ENCODE measurements at regions not wholly inside any gene's neighbourhood (a gene's known extent, or its start where the extent isn't known, plus 50 kb on each side); places are given as distances from the start of the nearest gene placed in this dataset.

GRCh38 chr10:84820596-84820995 lies 492.2 kb downstream of the CCSER2 start (continued):
- TF ChIP-seq ZNF462 (CRISPR knock-in tag; IDR thresholded peaks at IDR 0.05) = no peak
- TF ChIP-seq POLR2AphosphoS5 (IDR thresholded peaks at IDR 0.05; ENCODE audit: low read depth) = no peak
- no peak for TF ChIP-seq EZH2phosphoT487 (IDR thresholded peaks at IDR 0.05; ENCODE audit: unreplicated experiment)
- TF ChIP-seq CREB1 (CRISPR knock-in tag; IDR thresholded peaks at IDR 0.05; ENCODE audit: low read depth) = no peak
- no peak for TF ChIP-seq ZNF114 (CRISPR knock-in tag; IDR thresholded peaks at IDR 0.05)

GRCh38 chr10:84822931-84823630 lies 494.7 kb downstream of the CCSER2 start:
- no peak overlapping the region for H3K27ac ChIP-seq (ENCODE audit: low read depth)
- H3K27me3 ChIP-seq (ENCODE audit: insufficient read depth) = no peaks in the 10 kb centered on the region
- no peak for DNase-seq (ENCODE audit: low spot score)
- H3K9me2 ChIP-seq (ENCODE audit: insufficient read depth) = no peaks in the 10 kb centered on the region
- Mint-ChIP-seq H3K4me1 (peaks cover 7% of the 10 kb centered on the region), H3K36me3 (ENCODE audit: low read depth) (no peaks in the 10 kb centered on the region), H3K9me3 (no peaks in the 10 kb centered on the region), H3K27ac (no peak overlapping the region), H3K4me3 (no peak overlapping the region), H3K27me3 (ENCODE audit: insufficient read depth, low read depth, poor library complexity) (peaks cover 2% of the 10 kb centered on the region)
- no peaks in the 10 kb centered on the region for H3K4me1 ChIP-seq (ENCODE audit: insufficient read depth)
- H3K36me3 ChIP-seq (ENCODE audit: insufficient read depth) = no peaks in the 10 kb centered on the region
- H3K79me2 ChIP-seq (replicated peaks; ENCODE audit: insufficient read depth) = no peaks in the 10 kb centered on the region
- ATAC-seq = no peak
- no peaks in the 10 kb centered on the region for H4K20me1 ChIP-seq (replicated peaks; ENCODE audit: insufficient read depth)
- no peak overlapping the region for H3K4me2 ChIP-seq
- no peak overlapping the region for H2AFZ ChIP-seq
- no peaks in the 10 kb centered on the region for H3F3A ChIP-seq (replicated peaks; ENCODE audit: low read depth)
- no peak overlapping the region for H3K4me3 ChIP-seq
- no peak for TF ChIP-seq ZNF114 (CRISPR knock-in tag; IDR thresholded peaks at IDR 0.05)
- no peak for TF ChIP-seq ZNF331 (CRISPR knock-in tag; IDR thresholded peaks at IDR 0.05; ENCODE audit: low read depth)
- no peak for TF ChIP-seq CTCF (conservative IDR thresholded peaks at IDR 0.05; ENCODE audit: low read depth in 2 of 2)
- TF ChIP-seq REST (IDR thresholded peaks at IDR 0.05; ENCODE audit: unreplicated experiment) = no peak
- TF ChIP-seq POLR2AphosphoS5 (IDR thresholded peaks at IDR 0.05; ENCODE audit: low read depth) = no peak
- no peak for TF ChIP-seq NANOG (IDR thresholded peaks at IDR 0.05; ENCODE audit: borderline replicate concordance)

Data from GM23338 (cell line).